BE2C (cell line): ENCODE measurements at regions not wholly inside any gene's neighbourhood (a gene's known extent, or its start where the extent isn't known, plus 50 kb on each side); places are given as distances from the start of the nearest gene placed in this dataset.

Experiments used
- DNase-seq: peaks from one replicate; pipeline ENCODE4 v3.0.0-alpha.2; 2020
- H3K27me3 ChIP-seq: fragments of 250-450 bp; sonication (Bioruptor Pico); 2 replicates; pipeline ENCODE4 v1.5.1; 2020; ENCODE audit warnings: mild to moderate bottlenecking
- H3K36me3 ChIP-seq: fragments of 250-450 bp; sonication (Bioruptor Pico); 2 replicates; pipeline ENCODE4 v1.5.1; 2020; ENCODE audit warnings: mild to moderate bottlenecking
- H3K4me1 ChIP-seq: fragments of 250-450 bp; sonication (Bioruptor Pico); 2 replicates; pipeline ENCODE4 v1.5.1; 2020
- H3K4me3 ChIP-seq: 2 replicates; pipeline ENCODE4 v1.5.1; 2011; ENCODE audit warnings: low read depth, low read length
- H3K9me3 ChIP-seq: fragments of 250-450 bp; sonication (Bioruptor Pico); 2 replicates; pipeline ENCODE4 v1.5.1; 2020
- CTCF ChIP-seq: IDR thresholded peaks from 2 replicates; pipeline ENCODE4 v1.5.1; 2012; ENCODE audit warnings: mild to moderate bottlenecking, low read depth, low read length

- no peak for TF ChIP-seq CTCF
- Histone ChIP-seq H3K4me1 (no peaks in the 10 kb centered on the region; the same call in 1 of the 2 replicates), H3K36me3 (no peaks in the 10 kb centered on the region), H3K4me3 (no peak overlapping the region), H3K27me3 (no peaks in the 10 kb centered on the region), H3K9me3 (no peaks in the 10 kb centered on the region)
- no peak for DNase-seq
Observed at GRCh38 chr16:65600046-65600445, 478.2 kb upstream of the CDH11 start.

GRCh38 chr16:65598621-65599020 is 476.8 kb upstream of the CDH11 start:
- no peak for TF ChIP-seq CTCF

GRCh38 chr16:65583498-65583897 is 461.6 kb upstream of the CDH11 start:
- TF ChIP-seq CTCF = no peak
- Histone ChIP-seq H3K27me3 (no peaks in the 10 kb centered on the region), H3K4me3 (no peak overlapping the region), H3K4me1 (no peaks in the 10 kb centered on the region), H3K9me3 (no peaks in the 10 kb centered on the region), H3K36me3 (no peaks in the 10 kb centered on the region)
- DNase-seq = no peak

More at GRCh38 chr16:65598621-65599020, 476.8 kb upstream of the CDH11 start:
- no peak overlapping the region for H3K4me3 ChIP-seq
- H3K36me3 ChIP-seq = no peaks in the 10 kb centered on the region
- no peak for DNase-seq
- H3K4me1 ChIP-seq = no peaks in the 10 kb centered on the region
- no peaks in the 10 kb centered on the region for H3K27me3 ChIP-seq
- H3K9me3 ChIP-seq = no peaks in the 10 kb centered on the region

GRCh38 chr16:65579050-65579449 is 457.2 kb upstream of the CDH11 start:
- Histone ChIP-seq H3K4me1 (no peaks in the 10 kb centered on the region), H3K4me3 (no peak overlapping the region), H3K27me3 (no peaks in the 10 kb centered on the region), H3K9me3 (no peaks in the 10 kb centered on the region), H3K36me3 (no peaks in the 10 kb centered on the region)
- no peak for DNase-seq
- no peak for TF ChIP-seq CTCF

- Histone ChIP-seq H3K36me3 (no peaks in the 10 kb centered on the region), H3K9me3 (no peaks in the 10 kb centered on the region), H3K27me3 (no peaks in the 10 kb centered on the region), H3K4me3 (no peak overlapping the region), H3K4me1 (no peaks in the 10 kb centered on the region)
- peak; percentile 13 for DNase-seq
- peak; percentile 11; the same call in 1 of the 2 replicates for TF ChIP-seq CTCF
Observed at GRCh38 chr16:65576631-65577030, 454.8 kb upstream of the CDH11 start.

GRCh38 chr16:65576139-65576538 is 454.3 kb upstream of the CDH11 start:
- Histone ChIP-seq H3K4me1 (no peaks in the 10 kb centered on the region), H3K9me3 (no peaks in the 10 kb centered on the region), H3K4me3 (no peak overlapping the region), H3K27me3 (no peaks in the 10 kb centered on the region), H3K36me3 (no peaks in the 10 kb centered on the region)
- no peak for TF ChIP-seq CTCF
- no peak for DNase-seq
